ENCODE measurements at regions not wholly inside any gene's neighbourhood (a gene's known extent, or its start where the extent isn't known, plus 50 kb on each side); places are given as distances from the start of the nearest gene placed in this dataset.

- Histone ChIP-seq H3K9me3 (no peaks in the 10 kb centered on the region), H3K27ac (no peak overlapping the region), H3K4me1 (no peaks in the 10 kb centered on the region), H3K27me3 (no peaks in the 10 kb centered on the region), H3K4me3 (no peak overlapping the region), H3K36me3 (no peaks in the 10 kb centered on the region)
- no peak for TF ChIP-seq POLR2A (IDR thresholded peaks at IDR 0.05)
- TF ChIP-seq EP300 (IDR thresholded peaks at IDR 0.05): no peak
- TF ChIP-seq CTCF (IDR thresholded peaks at IDR 0.05): no peak
- no peak for TF ChIP-seq POLR2AphosphoS5 (IDR thresholded peaks at IDR 0.05)
- no peak for DNase-seq (ENCODE audit: low spot score in 2 of 2)
- WGBS: 48% methylated on average over 2 of the region's 2 CpGs
Measured at GRCh38 chr18:41265047-41265446, 690.0 kb upstream of the PIK3C3 start.

- H3K27me3 ChIP-seq: no peaks in the 10 kb centered on the region
- H3K36me3 ChIP-seq: no peaks in the 10 kb centered on the region
- 85% methylated on average over 1 of the region's 1 CpG for WGBS
- no peak overlapping the region for H3K27ac ChIP-seq
- no peak for TF ChIP-seq POLR2A (IDR thresholded peaks at IDR 0.05)
- no peak for TF ChIP-seq POLR2AphosphoS5 (IDR thresholded peaks at IDR 0.05)
- no peak for TF ChIP-seq CTCF (IDR thresholded peaks at IDR 0.05)
- TF ChIP-seq EP300 (IDR thresholded peaks at IDR 0.05): no peak
- no peaks in the 10 kb centered on the region for H3K4me1 ChIP-seq
- no peaks in the 10 kb centered on the region for H3K9me3 ChIP-seq
- no peak overlapping the region for H3K4me3 ChIP-seq
- no peak for DNase-seq (ENCODE audit: low spot score in 2 of 2)
Measured at GRCh38 chr18:41263956-41264355, 691.1 kb upstream of the PIK3C3 start.

- Histone ChIP-seq H3K27ac (no peak overlapping the region), H3K36me3 (no peaks in the 10 kb centered on the region), H3K27me3 (no peaks in the 10 kb centered on the region), H3K4me3 (no peak overlapping the region), H3K9me3 (no peaks in the 10 kb centered on the region), H3K4me1 (no peaks in the 10 kb centered on the region)
- WGBS: 67% methylated on average over 6 of the region's 6 CpGs
- no peak for DNase-seq (ENCODE audit: low spot score in 2 of 2)
- TF ChIP-seq POLR2A (IDR thresholded peaks at IDR 0.05) (no peak), CTCF (IDR thresholded peaks at IDR 0.05) (no peak), POLR2AphosphoS5 (IDR thresholded peaks at IDR 0.05) (no peak), EP300 (IDR thresholded peaks at IDR 0.05) (no peak)
Measured at GRCh38 chr18:41262688-41263087, 692.3 kb upstream of the PIK3C3 start.

- no peaks in the 10 kb centered on the region for H3K4me1 ChIP-seq
- H3K27me3 ChIP-seq: no peaks in the 10 kb centered on the region
- no peak for TF ChIP-seq CTCF (IDR thresholded peaks at IDR 0.05)
- TF ChIP-seq POLR2AphosphoS5 (IDR thresholded peaks at IDR 0.05): no peak
- no peak for TF ChIP-seq POLR2A (IDR thresholded peaks at IDR 0.05)
- TF ChIP-seq EP300 (IDR thresholded peaks at IDR 0.05): no peak
- no peak overlapping the region for H3K27ac ChIP-seq
- no peak for DNase-seq (ENCODE audit: low spot score in 2 of 2)
- WGBS: 46% methylated on average over 3 of the region's 3 CpGs
- no peak overlapping the region for H3K4me3 ChIP-seq
- no peaks in the 10 kb centered on the region for H3K36me3 ChIP-seq
- H3K9me3 ChIP-seq: no peaks in the 10 kb centered on the region
Measured at GRCh38 chr18:41244591-41245037, 710.4 kb upstream of the PIK3C3 start.

- WGBS: 93% methylated on average over 1 of the region's 1 CpG
- Histone ChIP-seq H3K9me3 (no peaks in the 10 kb centered on the region), H3K27ac (no peak overlapping the region)
Measured at GRCh38 chr18:41237317-41237716, 717.7 kb upstream of the PIK3C3 start.

More at GRCh38 chr18:41237317-41237716, 717.7 kb upstream of the PIK3C3 start:
- TF ChIP-seq EP300 (IDR thresholded peaks at IDR 0.05) (no peak), CTCF (IDR thresholded peaks at IDR 0.05) (no peak), POLR2A (IDR thresholded peaks at IDR 0.05) (no peak), POLR2AphosphoS5 (IDR thresholded peaks at IDR 0.05) (no peak)
- Histone ChIP-seq H3K4me3 (no peak overlapping the region), H3K27me3 (no peaks in the 10 kb centered on the region), H3K4me1 (no peaks in the 10 kb centered on the region), H3K36me3 (no peaks in the 10 kb centered on the region)
- DNase-seq (ENCODE audit: low spot score in 2 of 2): no peak
